ENCODE measurements at regions not wholly inside any gene's neighbourhood (a gene's known extent, or its start where the extent isn't known, plus 50 kb on each side); places are given as distances from the start of the nearest gene placed in this dataset.

DNA sequence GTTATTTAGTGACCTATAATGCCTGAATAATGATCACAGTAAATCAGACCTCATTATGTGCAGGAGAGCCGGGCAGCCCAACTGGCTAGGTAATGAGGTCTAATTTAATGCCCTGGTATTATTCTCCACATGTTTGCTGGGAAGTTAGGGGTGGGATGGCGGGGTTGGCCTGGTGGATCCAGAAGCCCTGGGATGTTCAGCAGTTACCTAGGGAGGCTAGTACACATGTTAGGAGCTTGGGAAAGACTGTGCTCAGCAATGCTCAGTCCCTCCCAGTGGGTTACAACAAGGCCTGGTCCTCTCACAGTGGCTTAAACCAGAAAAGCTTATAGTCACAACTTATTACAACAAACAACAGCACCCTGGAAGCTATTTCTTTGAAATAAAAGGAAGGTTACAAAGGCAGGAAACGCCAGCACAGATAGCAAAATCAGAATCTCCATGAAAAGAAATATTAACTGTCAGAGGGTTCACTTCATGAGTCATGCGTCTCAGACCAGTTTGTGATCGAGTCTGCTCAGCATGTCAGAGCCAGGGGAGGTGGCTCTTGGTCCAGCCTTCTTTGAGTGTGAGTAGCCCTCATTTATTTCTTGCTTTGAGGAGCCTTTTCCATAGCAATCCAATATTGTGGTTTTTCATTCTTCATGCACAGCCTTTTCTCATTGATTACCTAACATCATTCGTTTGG is 418.6 kb upstream of the NPVF start:
- peaks cover 4% of the 10 kb centered on the region for H3K9me3 Mint-ChIP-seq
- peaks cover 2% of the 10 kb centered on the region for H3K27me3 Mint-ChIP-seq (ENCODE audit: insufficient read depth)
- H3K27ac Mint-ChIP-seq: no peak overlapping the region
- H3K4me3 Mint-ChIP-seq: no peak overlapping the region
- H3K36me3 Mint-ChIP-seq (ENCODE audit: low read depth): no peaks in the 10 kb centered on the region
- intact Hi-C loops (cut with micrococcal nuclease): no loop called here
- no peaks in the 10 kb centered on the region for H3K4me1 Mint-ChIP-seq (ENCODE audit: low read depth)
- DNase-seq (ENCODE audit: low spot score): no peak

- Mint-ChIP-seq H3K9me3 (peaks cover 4% of the 10 kb centered on the region), H3K27ac (no peak overlapping the region), H3K36me3 (ENCODE audit: low read depth) (no peaks in the 10 kb centered on the region), H3K4me3 (no peak overlapping the region), H3K27me3 (ENCODE audit: insufficient read depth) (peaks cover 2% of the 10 kb centered on the region), H3K4me1 (ENCODE audit: low read depth) (no peaks in the 10 kb centered on the region)
- intact Hi-C loops (cut with micrococcal nuclease): no loop called here
- no peak for DNase-seq (ENCODE audit: low spot score)
Measured at GRCh38 chr7:25647872-25648271, 419.6 kb upstream of the NPVF start.

- intact Hi-C loops (cut with micrococcal nuclease): no loop called here
- H3K36me3 Mint-ChIP-seq (ENCODE audit: low read depth): no peaks in the 10 kb centered on the region
- DNase-seq (ENCODE audit: low spot score): no peak
- H3K9me3 Mint-ChIP-seq: no peaks in the 10 kb centered on the region
- H3K27me3 Mint-ChIP-seq (ENCODE audit: insufficient read depth): peaks cover 2% of the 10 kb centered on the region
- no peak overlapping the region for H3K4me3 Mint-ChIP-seq
- peaks cover 5% of the 10 kb centered on the region for H3K4me1 Mint-ChIP-seq (ENCODE audit: low read depth)
- no peak overlapping the region for H3K27ac Mint-ChIP-seq
Measured at GRCh38 chr7:25652366-25652765, 424.1 kb upstream of the NPVF start.

DNA sequence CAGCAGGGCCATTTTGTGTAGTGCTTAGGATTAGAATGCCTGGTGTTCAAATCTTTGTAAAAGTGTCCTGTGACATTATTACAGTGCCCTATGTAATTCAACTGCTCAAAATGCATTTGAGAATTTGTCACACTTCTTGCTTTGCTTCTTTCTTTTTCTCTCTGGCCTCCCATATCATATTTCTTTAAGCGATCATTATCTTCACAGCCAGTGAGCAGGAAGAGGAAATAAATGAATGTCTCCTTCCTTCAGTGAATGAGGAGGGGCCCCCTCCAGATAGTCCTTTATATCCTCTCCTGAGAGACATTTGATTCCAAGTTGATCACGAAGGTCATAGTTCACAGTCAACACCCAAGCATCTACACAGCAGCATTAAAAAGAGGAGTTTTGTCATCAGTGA is 425.1 kb upstream of the NPVF start:
- no peak overlapping the region for H3K27ac Mint-ChIP-seq
- H3K27me3 Mint-ChIP-seq (ENCODE audit: insufficient read depth): peaks cover 2% of the 10 kb centered on the region
- H3K9me3 Mint-ChIP-seq: no peaks in the 10 kb centered on the region
- intact Hi-C loops (cut with micrococcal nuclease): no loop called here
- H3K4me1 Mint-ChIP-seq (ENCODE audit: low read depth): peaks cover 5% of the 10 kb centered on the region
- H3K4me3 Mint-ChIP-seq: no peak overlapping the region
- no peak for DNase-seq (ENCODE audit: low spot score)
- H3K36me3 Mint-ChIP-seq (ENCODE audit: low read depth): no peaks in the 10 kb centered on the region

- Mint-ChIP-seq H3K9me3 (no peaks in the 10 kb centered on the region), H3K27me3 (ENCODE audit: insufficient read depth) (peaks cover 2% of the 10 kb centered on the region), H3K27ac (no peak overlapping the region), H3K4me3 (no peak overlapping the region), H3K4me1 (ENCODE audit: low read depth) (peaks cover 5% of the 10 kb centered on the region), H3K36me3 (ENCODE audit: low read depth) (no peaks in the 10 kb centered on the region)
- intact Hi-C loops (cut with micrococcal nuclease): no loop called here
- DNase-seq (ENCODE audit: low spot score): no peak
Measured at GRCh38 chr7:25656071-25656470, 427.8 kb upstream of the NPVF start.

DNA sequence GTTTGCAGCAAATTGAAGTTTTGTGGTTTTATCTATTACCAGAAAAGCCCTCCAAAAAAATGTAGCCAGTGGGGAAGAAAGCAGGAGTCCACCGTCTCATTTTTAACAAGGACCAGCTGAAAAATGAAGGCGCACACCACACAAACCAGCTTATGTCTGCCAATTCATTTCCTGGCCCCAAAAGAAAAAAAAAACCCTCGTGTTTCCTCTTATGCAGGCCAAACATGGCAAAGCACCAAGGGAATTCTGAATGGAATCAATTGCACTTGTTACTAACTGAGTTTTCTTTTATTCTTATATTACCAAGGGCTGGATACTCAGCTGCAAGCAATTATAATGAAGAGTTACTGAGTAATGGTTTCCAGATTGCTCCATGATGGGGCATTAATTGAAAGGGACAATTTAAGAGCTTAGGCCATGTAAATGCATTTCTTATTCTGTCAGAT is 428.3 kb upstream of the NPVF start:
- Mint-ChIP-seq H3K27ac (no peak overlapping the region), H3K9me3 (no peaks in the 10 kb centered on the region), H3K27me3 (ENCODE audit: insufficient read depth) (peaks cover 2% of the 10 kb centered on the region), H3K4me3 (no peak overlapping the region), H3K4me1 (ENCODE audit: low read depth) (peaks cover 5% of the 10 kb centered on the region), H3K36me3 (ENCODE audit: low read depth) (no peaks in the 10 kb centered on the region)
- intact Hi-C loops (cut with micrococcal nuclease): no loop called here
- no peak for DNase-seq (ENCODE audit: low spot score)

GRCh38 chr7:25658375-25658774 is 430.1 kb upstream of the NPVF start:
- Mint-ChIP-seq H3K4me3 (no peak overlapping the region), H3K9me3 (no peaks in the 10 kb centered on the region), H3K4me1 (ENCODE audit: low read depth) (peaks cover 5% of the 10 kb centered on the region), H3K27ac (no peak overlapping the region), H3K27me3 (ENCODE audit: insufficient read depth) (peaks cover 2% of the 10 kb centered on the region), H3K36me3 (ENCODE audit: low read depth) (no peaks in the 10 kb centered on the region)
- no peak for DNase-seq (ENCODE audit: low spot score)
- intact Hi-C loops (cut with micrococcal nuclease): no loop called here

- H3K9me3 Mint-ChIP-seq: no peaks in the 10 kb centered on the region
- peaks cover 5% of the 10 kb centered on the region for H3K27me3 Mint-ChIP-seq (ENCODE audit: insufficient read depth)
- no peak overlapping the region for H3K27ac Mint-ChIP-seq
- intact Hi-C loops (cut with micrococcal nuclease): no loop called here
- no peak overlapping the region for H3K4me3 Mint-ChIP-seq
- H3K4me1 Mint-ChIP-seq (ENCODE audit: low read depth): peaks cover 5% of the 10 kb centered on the region
- no peaks in the 10 kb centered on the region for H3K36me3 Mint-ChIP-seq (ENCODE audit: low read depth)
- DNase-seq (ENCODE audit: low spot score): no peak
Measured at GRCh38 chr7:25659841-25660240, 431.6 kb upstream of the NPVF start.

DNA sequence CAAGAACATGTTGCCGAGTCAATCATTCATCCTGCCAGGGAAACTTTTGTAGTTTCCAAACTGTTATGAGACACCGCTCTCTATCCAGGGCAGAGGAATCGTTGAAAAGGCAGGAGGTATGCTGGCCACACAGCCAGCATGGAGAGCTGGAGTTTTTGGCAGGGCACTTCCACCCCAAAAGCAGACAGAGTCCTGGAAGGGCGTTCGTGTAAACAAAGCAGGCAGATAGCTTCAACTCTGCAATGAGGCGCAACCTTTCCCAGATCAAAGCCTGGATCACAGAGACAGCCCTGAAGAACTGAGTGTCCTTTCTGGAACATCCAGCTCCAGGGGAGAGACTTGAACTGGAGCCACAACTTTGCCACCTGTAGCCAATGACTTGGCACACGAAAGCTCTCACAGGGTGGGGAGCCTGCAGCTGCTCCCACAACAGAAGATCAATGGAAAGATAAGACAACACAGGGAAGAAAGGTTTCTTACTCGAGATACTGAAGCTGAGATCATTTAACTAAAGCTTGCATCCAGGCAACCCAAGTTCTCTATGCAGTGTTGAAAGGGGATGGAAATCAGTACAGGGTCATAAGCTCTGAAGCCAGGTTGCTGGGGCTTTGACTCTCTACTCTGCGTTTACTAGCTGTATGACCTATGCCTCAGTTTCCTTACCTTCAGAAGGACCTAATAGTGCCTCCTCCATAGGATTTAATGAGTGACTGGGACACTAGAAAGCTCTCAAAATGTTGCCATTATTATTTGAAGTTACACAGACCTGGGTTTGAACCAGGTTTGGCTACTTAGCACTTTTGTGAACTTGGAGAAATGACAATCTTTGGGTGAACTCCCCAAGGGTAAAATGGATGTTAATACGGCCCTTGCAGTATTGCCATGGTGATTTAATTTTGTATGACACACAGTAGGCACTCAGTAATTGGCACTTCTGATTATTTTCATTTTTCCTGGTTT is 434.8 kb upstream of the NPVF start:
- Mint-ChIP-seq H3K36me3 (ENCODE audit: low read depth) (no peaks in the 10 kb centered on the region), H3K27ac (no peak overlapping the region), H3K27me3 (ENCODE audit: insufficient read depth) (peaks cover 5% of the 10 kb centered on the region), H3K9me3 (no peaks in the 10 kb centered on the region), H3K4me3 (no peak overlapping the region), H3K4me1 (ENCODE audit: low read depth) (no peaks in the 10 kb centered on the region)
- no peak for DNase-seq (ENCODE audit: low spot score)
- intact Hi-C loops (cut with micrococcal nuclease): no loop called here

- no peak overlapping the region for H3K27ac Mint-ChIP-seq
Measured at GRCh38 chr7:25663877-25664276, 435.6 kb upstream of the NPVF start.

DNA sequence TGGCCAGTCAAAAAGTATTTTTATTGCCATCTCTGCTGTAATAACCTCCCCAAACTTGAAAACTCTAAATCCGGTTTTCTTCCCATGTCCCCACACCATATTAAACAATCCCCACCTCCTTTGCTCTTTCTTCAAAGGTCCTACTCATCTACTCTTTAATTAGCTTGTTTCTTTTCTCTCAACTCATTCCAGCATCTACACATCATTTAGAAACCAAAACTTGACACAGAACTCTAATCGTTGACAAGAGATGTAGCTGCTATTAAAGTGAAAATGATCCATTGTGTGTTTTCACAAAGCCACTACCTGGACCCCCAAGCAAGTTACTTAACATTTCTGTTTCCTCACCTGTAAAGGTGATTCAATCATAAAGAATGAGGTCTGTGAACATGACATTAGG is 436.3 kb upstream of the NPVF start:
- intact Hi-C loops (cut with micrococcal nuclease): no loop called here
- H3K27ac Mint-ChIP-seq: no peak overlapping the region
- H3K4me1 Mint-ChIP-seq (ENCODE audit: low read depth): no peaks in the 10 kb centered on the region
- no peaks in the 10 kb centered on the region for H3K36me3 Mint-ChIP-seq (ENCODE audit: low read depth)
- H3K9me3 Mint-ChIP-seq: no peaks in the 10 kb centered on the region
- no peak for DNase-seq (ENCODE audit: low spot score)
- H3K27me3 Mint-ChIP-seq (ENCODE audit: insufficient read depth): peaks cover 5% of the 10 kb centered on the region
- H3K4me3 Mint-ChIP-seq: no peak overlapping the region

More at GRCh38 chr7:25663877-25664276, 435.6 kb upstream of the NPVF start:
- H3K36me3 Mint-ChIP-seq (ENCODE audit: low read depth): no peaks in the 10 kb centered on the region
- H3K27me3 Mint-ChIP-seq (ENCODE audit: insufficient read depth): peaks cover 5% of the 10 kb centered on the region
- intact Hi-C loops (cut with micrococcal nuclease): no loop called here
- H3K4me3 Mint-ChIP-seq: no peak overlapping the region
- no peak for DNase-seq (ENCODE audit: low spot score)
- H3K9me3 Mint-ChIP-seq: no peaks in the 10 kb centered on the region
- H3K4me1 Mint-ChIP-seq (ENCODE audit: low read depth): no peaks in the 10 kb centered on the region

DNA sequence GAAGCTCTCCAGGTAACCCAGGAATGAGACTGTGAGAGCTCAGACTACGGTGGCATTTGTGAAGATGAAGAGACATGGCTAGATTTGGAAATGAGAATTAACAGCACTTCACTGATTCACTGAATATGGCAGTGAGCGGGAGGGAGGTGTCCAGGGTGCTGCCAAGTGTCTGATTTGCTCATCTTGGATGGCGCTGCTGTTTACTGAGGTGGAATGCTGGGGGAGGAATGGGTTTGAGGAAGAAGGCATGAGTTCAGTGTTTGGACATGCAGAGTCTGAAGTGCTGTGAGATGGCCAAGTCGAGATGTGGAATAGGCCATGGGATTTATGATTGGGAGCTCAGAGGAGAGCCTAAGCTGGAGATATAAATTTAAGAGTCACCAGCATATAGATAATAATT is 437.1 kb upstream of the NPVF start:
- no peak for DNase-seq (ENCODE audit: low spot score)
- Mint-ChIP-seq H3K9me3 (no peaks in the 10 kb centered on the region), H3K4me3 (no peak overlapping the region), H3K27ac (no peak overlapping the region), H3K27me3 (ENCODE audit: insufficient read depth) (peaks cover 5% of the 10 kb centered on the region), H3K36me3 (ENCODE audit: low read depth) (no peaks in the 10 kb centered on the region), H3K4me1 (ENCODE audit: low read depth) (no peaks in the 10 kb centered on the region)
- intact Hi-C loops (cut with micrococcal nuclease): no loop called here

DNA sequence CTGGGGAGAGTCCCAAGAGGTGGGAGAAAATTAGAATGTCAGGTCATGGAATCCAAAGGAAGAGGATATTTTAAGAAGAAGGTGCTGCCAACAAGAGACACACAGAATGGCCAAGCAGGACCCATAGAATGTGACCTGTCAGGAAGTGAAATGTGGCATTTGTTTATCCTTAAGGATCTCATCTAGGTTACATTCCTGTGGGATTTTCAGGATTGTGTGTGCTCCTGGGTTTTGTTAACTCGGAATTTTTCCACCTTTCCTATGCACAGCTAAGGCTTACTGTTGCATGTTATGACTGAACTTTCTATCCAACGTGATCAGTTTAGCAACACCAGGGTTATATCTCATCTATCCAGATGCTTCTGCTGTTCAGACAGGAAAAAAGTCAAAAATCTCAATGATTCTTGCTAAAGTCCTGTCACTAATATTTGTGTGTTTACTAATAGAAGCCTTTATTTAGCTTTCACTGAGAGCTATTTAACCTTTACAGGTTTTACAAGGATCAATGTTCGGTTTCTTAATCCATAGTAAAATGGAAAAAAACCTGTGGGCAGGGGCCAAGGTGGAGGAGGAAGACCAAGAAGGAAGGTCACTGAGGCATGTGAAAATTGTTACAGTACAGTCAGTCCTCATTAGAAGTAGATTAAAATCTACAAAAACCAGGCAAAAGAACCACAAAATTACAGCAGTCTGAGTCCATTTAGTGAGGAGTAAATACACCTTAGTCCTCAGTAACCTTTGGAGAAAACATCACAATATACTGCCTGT is 437.8 kb upstream of the NPVF start:
- Mint-ChIP-seq H3K27me3 (ENCODE audit: insufficient read depth) (peaks cover 3% of the 10 kb centered on the region), H3K4me3 (no peak overlapping the region), H3K27ac (no peak overlapping the region), H3K4me1 (ENCODE audit: low read depth) (no peaks in the 10 kb centered on the region), H3K9me3 (no peaks in the 10 kb centered on the region), H3K36me3 (ENCODE audit: low read depth) (no peaks in the 10 kb centered on the region)
- intact Hi-C loops (cut with micrococcal nuclease): no loop called here
- DNase-seq (ENCODE audit: low spot score): no peak
